ENCODE measurements at regions not wholly inside any gene's neighbourhood (a gene's known extent, or its start where the extent isn't known, plus 50 kb on each side); places are given as distances from the start of the nearest gene placed in this dataset.
"Not testable (repeated sequence)": the region's sequence is repeated elsewhere in the genome, so short reads cannot be mapped to it uniquely, and the experiment has no call there.

- peaks cover 5% of the 10 kb centered on the region for H3K27me3 Mint-ChIP-seq
- POLR2A ChIA-PET, result no interaction called here
- H3K9me3 Mint-ChIP-seq, result no peaks in the 10 kb centered on the region
- H3K4me3 Mint-ChIP-seq, result no peak overlapping the region
- no peaks in the 10 kb centered on the region for H3K36me3 Mint-ChIP-seq
- no peaks in the 10 kb centered on the region for H3K4me1 Mint-ChIP-seq (ENCODE audit: low read depth)
- CTCF ChIA-PET, result no interaction called here
- no peak overlapping the region for H3K27ac Mint-ChIP-seq
- no peak for DNase-seq
- intact Hi-C loops (cut with micrococcal nuclease), result no loop called here
These were observed 82.5 kb upstream of the MYO3A start for GRCh38 chr10:25851548-25851947.

- POLR2A ChIA-PET, result no interaction called here
- intact Hi-C loops (cut with micrococcal nuclease), result no loop called here
- Mint-ChIP-seq H3K27me3 (peaks cover 5% of the 10 kb centered on the region), H3K27ac (no peak overlapping the region), H3K4me1 (ENCODE audit: low read depth) (no peaks in the 10 kb centered on the region), H3K4me3 (no peak overlapping the region), H3K9me3 (no peaks in the 10 kb centered on the region), H3K36me3 (no peaks in the 10 kb centered on the region)
- DNase-seq, result no peak
- CTCF ChIA-PET, result interaction anchor here (0.6 kb wide), 1 partner anchor 24 kb away, joined by 3 read pairs; no protein-coding TSS in a partner anchor
These were observed 81.6 kb upstream of the MYO3A start for GRCh38 chr10:25852364-25852941.

DNA sequence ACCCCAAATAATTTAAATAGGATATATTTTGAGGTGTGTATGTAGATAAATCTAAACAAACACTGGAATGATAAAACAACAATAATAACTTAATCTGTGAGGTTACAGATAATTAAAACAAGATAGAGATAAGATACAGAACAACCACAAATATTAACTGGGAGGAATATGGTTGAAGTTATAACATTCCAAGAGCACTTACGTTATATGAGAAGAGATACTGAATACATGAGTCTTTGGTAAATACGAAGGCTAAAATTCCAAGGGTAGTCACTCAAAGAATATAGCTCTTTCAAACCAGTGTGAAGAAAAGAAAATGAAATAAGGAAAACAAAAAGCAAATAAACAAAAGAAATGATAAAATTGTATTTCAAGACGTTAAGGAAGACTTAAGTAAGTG lies 76.0 kb upstream of the MYO3A start:
- DNase-seq, result no peak
- Mint-ChIP-seq H3K4me3 (no peak overlapping the region), H3K27ac (no peak overlapping the region), H3K9me3 (no peaks in the 10 kb centered on the region), H3K4me1 (ENCODE audit: low read depth) (no peaks in the 10 kb centered on the region), H3K27me3 (no peaks in the 10 kb centered on the region), H3K36me3 (no peaks in the 10 kb centered on the region)
- POLR2A ChIA-PET, result interaction anchor here (0.6 kb wide), 1 partner anchor 364 kb away, joined by 5 read pairs; no protein-coding TSS in a partner anchor
- intact Hi-C loops (cut with micrococcal nuclease), result no loop called here
- CTCF ChIA-PET, result interaction anchor here (0.7 to 0.9 kb wide), 2 partner anchors 10 to 17 kb away, joined by 3 read pairs; no protein-coding TSS in a partner anchor

- POLR2A ChIA-PET, result no interaction called here
- Mint-ChIP-seq H3K4me1 (ENCODE audit: low read depth) (no peaks in the 10 kb centered on the region), H3K27me3 (no peaks in the 10 kb centered on the region), H3K4me3 (no peak overlapping the region), H3K27ac (no peak overlapping the region), H3K9me3 (peaks cover 2% of the 10 kb centered on the region), H3K36me3 (no peaks in the 10 kb centered on the region)
- intact Hi-C loops (cut with micrococcal nuclease), result no loop called here
- no peak for DNase-seq
- CTCF ChIA-PET, result interaction anchor here (1.0 to 2.2 kb wide), 2 partner anchors 10 to 11 kb away, joined by 3 to 6 read pairs; no protein-coding TSS in a partner anchor
These were observed 68.8 kb upstream of the MYO3A start for GRCh38 chr10:25865267-25865666.

- H3K4me1 Mint-ChIP-seq (ENCODE audit: low read depth), result no peaks in the 10 kb centered on the region
- H3K36me3 Mint-ChIP-seq, result no peaks in the 10 kb centered on the region
- intact Hi-C loops (cut with micrococcal nuclease), result no loop called here
- ChIA-PET POLR2A (interaction anchor here (0.6 kb wide), 1 partner anchor 119 kb away, joined by 3 read pairs; no protein-coding TSS in a partner anchor), CTCF (interaction anchor here (0.6 to 1.2 kb wide), 2 partner anchors 8 to 9 kb away, joined by 3 read pairs; no protein-coding TSS in a partner anchor)
- H3K4me3 Mint-ChIP-seq, result no peak overlapping the region
- H3K9me3 Mint-ChIP-seq, result peaks cover 8% of the 10 kb centered on the region
- no peaks in the 10 kb centered on the region for H3K27me3 Mint-ChIP-seq
- H3K27ac Mint-ChIP-seq, result no peak overlapping the region
- DNase-seq, result no peak
These were observed 66.7 kb upstream of the MYO3A start for GRCh38 chr10:25867321-25867720.

- H3K36me3 Mint-ChIP-seq, result no peaks in the 10 kb centered on the region
These were observed 64.9 kb upstream of the MYO3A start for GRCh38 chr10:25869067-25869591.

GRCh38 chr10:25869609-25870008 lies 64.4 kb upstream of the MYO3A start:
- Mint-ChIP-seq H3K4me1 (ENCODE audit: low read depth) (no peaks in the 10 kb centered on the region), H3K36me3 (no peaks in the 10 kb centered on the region), H3K27ac (no peak overlapping the region), H3K4me3 (no peak overlapping the region), H3K27me3 (no peaks in the 10 kb centered on the region), H3K9me3 (peaks cover 6% of the 10 kb centered on the region)
- no peak for DNase-seq
- ChIA-PET POLR2A (no interaction called here), CTCF (no interaction called here)
- intact Hi-C loops (cut with micrococcal nuclease), result no loop called here

More at GRCh38 chr10:25869067-25869591, 64.9 kb upstream of the MYO3A start:
- CTCF ChIA-PET, result no interaction called here
- Mint-ChIP-seq H3K4me1 (ENCODE audit: low read depth) (no peaks in the 10 kb centered on the region), H3K9me3 (peaks cover 8% of the 10 kb centered on the region), H3K27ac (no peak overlapping the region), H3K27me3 (no peaks in the 10 kb centered on the region), H3K4me3 (no peak overlapping the region)
- POLR2A ChIA-PET, result no interaction called here
- intact Hi-C loops (cut with micrococcal nuclease), result no loop called here
- DNase-seq, result no peak

DNA sequence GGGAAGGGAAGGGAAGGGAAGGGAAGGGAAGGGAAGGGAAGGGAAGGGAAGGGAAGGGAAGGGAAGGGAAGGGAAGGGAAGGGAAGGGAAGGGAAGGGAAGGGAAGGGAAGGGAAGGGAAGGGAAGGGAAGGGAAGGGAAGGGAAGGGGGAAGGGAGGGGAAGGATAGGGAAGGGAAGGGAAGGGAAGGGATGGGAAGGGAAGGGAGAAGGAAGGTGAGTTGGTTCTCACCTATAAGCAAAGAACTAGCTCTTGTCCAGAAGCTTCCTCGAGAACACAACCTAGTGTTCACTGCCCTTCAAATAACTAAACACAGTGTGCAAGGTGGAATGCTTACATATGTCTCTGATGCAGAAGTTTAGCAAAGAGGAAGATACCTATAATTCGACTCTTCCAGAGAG lies 59.6 kb upstream of the MYO3A start:
- H3K27me3 Mint-ChIP-seq; H3K9me3 Mint-ChIP-seq; intact Hi-C loops (cut with micrococcal nuclease); H3K36me3 Mint-ChIP-seq; H3K27ac Mint-ChIP-seq; H3K4me1 Mint-ChIP-seq (ENCODE audit: low read depth); H3K4me3 Mint-ChIP-seq; POLR2A ChIA-PET; DNase-seq: not testable (repeated sequence)
- CTCF ChIA-PET, result interaction anchor here (1.2 kb wide), 1 partner anchor 50 kb away, joined by 5 read pairs; no protein-coding TSS in a partner anchor

GRCh38 chr10:25875556-25876165 lies 58.4 kb upstream of the MYO3A start:
- Mint-ChIP-seq H3K36me3 (no peaks in the 10 kb centered on the region), H3K27ac (no peak overlapping the region), H3K4me1 (ENCODE audit: low read depth) (no peaks in the 10 kb centered on the region), H3K27me3 (peaks cover 2% of the 10 kb centered on the region), H3K4me3 (no peak overlapping the region), H3K9me3 (peaks cover 6% of the 10 kb centered on the region)
- intact Hi-C loops (cut with micrococcal nuclease), result loop anchor here (1.0 to 5.0 kb wide), 2 partner anchors 394 to 682 kb away; no protein-coding TSS in a partner anchor
- POLR2A ChIA-PET, result no interaction called here
- peak; percentile 73 for DNase-seq
- CTCF ChIA-PET, result interaction anchor here (0.6 to 2.3 kb wide), 25 partner anchors 9 to 682 kb away, joined by 3 to 11 read pairs (median 4); no protein-coding TSS in a partner anchor

GRCh38 chr10:25877296-25877695 lies 56.7 kb upstream of the MYO3A start:
- ChIA-PET POLR2A (no interaction called here), CTCF (interaction anchor here (1.1 kb wide), 1 partner anchor 11 kb away, joined by 3 read pairs; no protein-coding TSS in a partner anchor)
- Mint-ChIP-seq H3K36me3 (no peaks in the 10 kb centered on the region), H3K4me1 (ENCODE audit: low read depth) (no peaks in the 10 kb centered on the region), H3K27ac (no peak overlapping the region), H3K27me3 (peaks cover 2% of the 10 kb centered on the region), H3K4me3 (no peak overlapping the region), H3K9me3 (no peaks in the 10 kb centered on the region)
- intact Hi-C loops (cut with micrococcal nuclease), result loop anchor here (5.0 kb wide), 1 partner anchor 680 kb away; no protein-coding TSS in a partner anchor
- no peak for DNase-seq
